ENCODE measurements at regions not wholly inside any gene's neighbourhood (a gene's known extent, or its start where the extent isn't known, plus 50 kb on each side); places are given as distances from the start of the nearest gene placed in this dataset.

DNA sequence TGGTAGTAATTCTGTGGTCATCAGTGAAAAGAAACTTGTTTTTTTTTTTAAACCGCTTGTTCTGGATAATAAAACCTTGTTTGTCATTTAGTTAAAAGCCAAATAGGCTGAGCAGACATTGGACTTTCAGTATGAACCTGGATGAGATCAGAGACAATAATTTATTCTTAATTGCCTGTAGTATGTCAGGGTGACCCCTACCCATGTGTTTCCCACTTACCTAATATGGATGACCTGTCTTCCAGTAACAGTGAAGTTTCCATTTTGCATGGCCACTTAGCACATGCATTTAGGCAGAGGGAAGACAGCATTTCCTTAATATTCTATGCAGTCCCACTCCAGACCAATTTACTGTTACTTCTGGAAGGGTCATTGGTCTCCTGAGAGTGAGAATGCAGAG, 87.6 kb upstream of the CFAP20DC start:
- H3K27ac ChIP-seq, result no peak overlapping the region
- H3K36me3 ChIP-seq, result no peaks in the 10 kb centered on the region
- no peak for TF ChIP-seq POLR2AphosphoS5 (IDR thresholded peaks at IDR 0.05; ENCODE audit: insufficient read depth in 1 of 2, low read depth in 1 of 2)
- DNase-seq (ENCODE audit: extremely low spot score in 2 of 2), result no peak
- H3K9me3 ChIP-seq, result no peaks in the 10 kb centered on the region
- H3K27me3 ChIP-seq, result no peaks in the 10 kb centered on the region
- H3K4me1 ChIP-seq, result no peaks in the 10 kb centered on the region
- intact Hi-C loops (cut with DNase I), result no loop called here
- H3K4me3 ChIP-seq, result no peak overlapping the region

DNA sequence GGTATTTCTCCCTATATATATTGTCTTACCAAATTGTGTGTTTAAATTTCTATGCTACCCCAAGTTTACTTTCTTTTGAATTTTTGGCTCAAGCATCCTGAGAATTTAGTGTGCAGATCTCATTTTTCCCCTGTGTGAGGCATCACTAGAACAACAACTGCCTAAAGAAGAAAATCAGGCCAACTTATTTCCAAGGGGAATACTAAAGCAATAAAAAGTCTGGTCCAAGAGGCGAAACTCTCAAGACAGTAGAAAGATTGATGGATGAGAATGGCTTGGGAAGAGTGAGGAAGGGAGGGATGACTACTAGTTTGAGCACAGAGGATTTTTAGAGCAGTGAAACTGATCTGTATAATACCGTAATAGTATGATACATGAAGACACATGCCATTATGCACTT, 86.3 kb upstream of the CFAP20DC start:
- intact Hi-C loops (cut with DNase I), result no loop called here
- Histone ChIP-seq H3K36me3 (no peaks in the 10 kb centered on the region), H3K4me3 (no peak overlapping the region), H3K9me3 (no peaks in the 10 kb centered on the region), H3K4me1 (no peaks in the 10 kb centered on the region), H3K27me3 (no peaks in the 10 kb centered on the region), H3K27ac (no peak overlapping the region)
- no peak for TF ChIP-seq POLR2AphosphoS5 (IDR thresholded peaks at IDR 0.05; ENCODE audit: insufficient read depth in 1 of 2, low read depth in 1 of 2)
- TF ChIP-seq POLR2A (IDR thresholded peaks at IDR 0.05), result no peak
- DNase-seq (ENCODE audit: extremely low spot score in 2 of 2), result no peak

GRCh38 chr3:59135096-59135495, 85.3 kb upstream of the CFAP20DC start:
- no peaks in the 10 kb centered on the region for H3K27me3 ChIP-seq
- no peak overlapping the region for H3K4me3 ChIP-seq
- no peaks in the 10 kb centered on the region for H3K9me3 ChIP-seq
- intact Hi-C loops (cut with DNase I), result no loop called here
- H3K27ac ChIP-seq, result no peak overlapping the region
- TF ChIP-seq POLR2AphosphoS5 (IDR thresholded peaks at IDR 0.05; ENCODE audit: insufficient read depth in 1 of 2, low read depth in 1 of 2) (no peak), POLR2A (IDR thresholded peaks at IDR 0.05) (no peak)
- TF ChIP-seq, protein P1, sequence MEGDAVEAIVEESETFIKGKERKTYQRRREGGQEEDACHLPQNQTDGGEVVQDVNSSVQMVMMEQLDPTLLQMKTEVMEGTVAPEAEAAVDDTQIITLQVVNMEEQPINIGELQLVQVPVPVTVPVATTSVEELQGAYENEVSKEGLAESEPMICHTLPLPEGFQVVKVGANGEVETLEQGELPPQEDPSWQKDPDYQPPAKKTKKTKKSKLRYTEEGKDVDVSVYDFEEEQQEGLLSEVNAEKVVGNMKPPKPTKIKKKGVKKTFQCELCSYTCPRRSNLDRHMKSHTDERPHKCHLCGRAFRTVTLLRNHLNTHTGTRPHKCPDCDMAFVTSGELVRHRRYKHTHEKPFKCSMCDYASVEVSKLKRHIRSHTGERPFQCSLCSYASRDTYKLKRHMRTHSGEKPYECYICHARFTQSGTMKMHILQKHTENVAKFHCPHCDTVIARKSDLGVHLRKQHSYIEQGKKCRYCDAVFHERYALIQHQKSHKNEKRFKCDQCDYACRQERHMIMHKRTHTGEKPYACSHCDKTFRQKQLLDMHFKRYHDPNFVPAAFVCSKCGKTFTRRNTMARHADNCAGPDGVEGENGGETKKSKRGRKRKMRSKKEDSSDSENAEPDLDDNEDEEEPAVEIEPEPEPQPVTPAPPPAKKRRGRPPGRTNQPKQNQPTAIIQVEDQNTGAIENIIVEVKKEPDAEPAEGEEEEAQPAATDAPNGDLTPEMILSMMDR (IDR thresholded peaks at IDR 0.05), result no peak
- DNase-seq (ENCODE audit: extremely low spot score in 2 of 2), result no peak
- no peaks in the 10 kb centered on the region for H3K36me3 ChIP-seq
- H3K4me1 ChIP-seq, result no peaks in the 10 kb centered on the region

DNA sequence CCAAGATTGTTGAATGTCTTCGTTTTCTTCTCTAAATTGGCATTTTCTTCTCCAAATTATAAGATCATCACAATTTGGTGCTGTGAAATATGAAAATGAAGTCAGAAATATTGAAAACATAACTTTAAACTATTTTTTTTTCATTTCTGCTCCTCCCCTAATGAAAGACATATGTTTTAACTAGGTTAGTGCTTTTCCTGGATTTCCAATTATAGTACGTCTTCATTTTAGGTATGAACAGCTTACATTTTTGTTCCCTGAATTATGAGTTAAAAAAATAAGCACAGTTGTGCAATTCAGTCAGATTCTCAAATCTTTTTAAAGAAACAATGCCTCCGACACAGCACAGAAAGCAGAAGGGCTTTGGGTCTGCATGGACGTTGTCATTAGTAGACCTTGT, 83.5 kb upstream of the CFAP20DC start:
- no peaks in the 10 kb centered on the region for H3K9me3 ChIP-seq
- no peaks in the 10 kb centered on the region for H3K36me3 ChIP-seq
- H3K27ac ChIP-seq, result no peak overlapping the region
- H3K4me1 ChIP-seq, result no peaks in the 10 kb centered on the region
- TF ChIP-seq, protein P1 (IDR thresholded peaks at IDR 0.05), result no peak
- TF ChIP-seq POLR2AphosphoS5 (IDR thresholded peaks at IDR 0.05; ENCODE audit: insufficient read depth in 1 of 2, low read depth in 1 of 2), result no peak
- no peak for TF ChIP-seq POLR2A (IDR thresholded peaks at IDR 0.05)
- no peak for DNase-seq (ENCODE audit: extremely low spot score in 2 of 2)
- H3K4me3 ChIP-seq, result no peak overlapping the region
- H3K27me3 ChIP-seq, result no peaks in the 10 kb centered on the region
- intact Hi-C loops (cut with DNase I), result no loop called here

- TF ChIP-seq, protein P1 (IDR thresholded peaks at IDR 0.05), result no peak
- TF ChIP-seq POLR2AphosphoS5 (IDR thresholded peaks at IDR 0.05; ENCODE audit: insufficient read depth in 1 of 2, low read depth in 1 of 2) (no peak), POLR2A (IDR thresholded peaks at IDR 0.05) (no peak)
- no peak overlapping the region for H3K27ac ChIP-seq
- H3K36me3 ChIP-seq, result no peaks in the 10 kb centered on the region
- intact Hi-C loops (cut with DNase I), result no loop called here
- H3K4me3 ChIP-seq, result no peak overlapping the region
- H3K27me3 ChIP-seq, result no peaks in the 10 kb centered on the region
- H3K4me1 ChIP-seq, result no peaks in the 10 kb centered on the region
- no peak for DNase-seq (ENCODE audit: extremely low spot score in 2 of 2)
- no peaks in the 10 kb centered on the region for H3K9me3 ChIP-seq
These were observed 81.4 kb upstream of the CFAP20DC start for GRCh38 chr3:59131016-59131766.

GRCh38 chr3:59128685-59129084, 78.9 kb upstream of the CFAP20DC start:
- no peak for TF ChIP-seq POLR2A (IDR thresholded peaks at IDR 0.05)
- TF ChIP-seq, protein P1 (IDR thresholded peaks at IDR 0.05), result no peak
- no peak for TF ChIP-seq POLR2AphosphoS5 (IDR thresholded peaks at IDR 0.05; ENCODE audit: insufficient read depth in 1 of 2, low read depth in 1 of 2)
- H3K4me3 ChIP-seq, result no peak overlapping the region
- H3K4me1 ChIP-seq, result no peaks in the 10 kb centered on the region
- no peaks in the 10 kb centered on the region for H3K36me3 ChIP-seq
- no peak overlapping the region for H3K27ac ChIP-seq
- no peaks in the 10 kb centered on the region for H3K27me3 ChIP-seq
- intact Hi-C loops (cut with DNase I), result no loop called here
- no peaks in the 10 kb centered on the region for H3K9me3 ChIP-seq
- no peak for DNase-seq (ENCODE audit: extremely low spot score in 2 of 2)

Measured in vagina (tissue), 2 donors.